IMR-90 (cell line): ENCODE measurements at regions not wholly inside any gene's neighbourhood (a gene's known extent, or its start where the extent isn't known, plus 50 kb on each side); places are given as distances from the start of the nearest gene placed in this dataset.

Source experiments
- ATAC-seq: fragments of 200-7000 bp; cut with Tn5 transposase; 2 replicates; pipeline ENCODE4 v1.9.1; 2020; ENCODE audit warnings: low read depth, mild to moderate bottlenecking, moderate library complexity
- BruUV-seq: library from RNA; stranded (reverse); fragments of 400-500 nt; replicated peaks from 2 replicates; lab custom pipeline; 2021; lab: Mats Ljungman, UMichigan
- CTCF ChIA-PET: fragments of 300-600 bp; formaldehyde crosslinking; extraction: SDS; loops from one replicate; lab custom pipeline; 2021; ENCODE audit warnings: antibody characterized with exemption; lab: Yijun Ruan, JAX
- POLR2A ChIA-PET: fragments of 300-600 bp; sonication (Branson Sonifier 250); formaldehyde crosslinking; loops from one replicate; lab custom pipeline; 2022; ENCODE audit warnings: antibody characterized with exemption; ENCODE audit not compliant: unreplicated experiment; lab: Charles Lee
- DNase-seq: peaks from one replicate; pipeline ENCODE4 v3.0.0; 2013
- H2AFZ ChIP-seq: replicated peaks from 2 replicates; pipeline ENCODE3; 2013; ENCODE audit warnings: low read length, mild to moderate bottlenecking; ENCODE audit not compliant: poor library complexity
- H2AK5ac ChIP-seq: 2 replicates; pipeline ENCODE4 v1.6.1; 2013; ENCODE audit warnings: low read depth, low read length, inconsistent platforms
- H2AK9ac ChIP-seq: replicated peaks from 2 replicates; pipeline ENCODE3; 2013; ENCODE audit warnings: mild to moderate bottlenecking, low read depth, low read length, moderate library complexity; ENCODE audit not compliant: poor library complexity
- H2BK120ac ChIP-seq: 2 replicates; pipeline ENCODE4 v1.6.1; 2013; ENCODE audit warnings: low read depth, low read length, inconsistent platforms
- H2BK15ac ChIP-seq: 3 replicates; pipeline ENCODE4 v1.6.1; 2013; ENCODE audit warnings: low read depth, low read length, inconsistent platforms
- H2BK20ac ChIP-seq: 2 replicates; pipeline ENCODE4 v1.6.1; 2013; ENCODE audit warnings: low read depth, mild to moderate bottlenecking, inconsistent platforms, low read length, moderate library complexity
- H2BK5ac ChIP-seq: 2 replicates; pipeline ENCODE4 v1.6.1; 2013; ENCODE audit warnings: mild to moderate bottlenecking, low read depth, low read length, inconsistent platforms; ENCODE audit not compliant: poor library complexity, severe bottlenecking
- H3K14ac ChIP-seq: replicated peaks from 2 replicates; pipeline ENCODE4 v1.6.1; 2013; ENCODE audit warnings: low read depth, low read length, inconsistent platforms
- H3K18ac ChIP-seq: 2 replicates; pipeline ENCODE4 v1.6.1; 2013; ENCODE audit warnings: low read depth, low read length, control low read depth
- H3K23ac ChIP-seq: 2 replicates; pipeline ENCODE4 v1.6.1; 2013; ENCODE audit warnings: low read depth, low read length, inconsistent platforms
- H3K27ac ChIP-seq: 2 replicates; pipeline ENCODE4 v1.5.1; 2013; ENCODE audit warnings: mild to moderate bottlenecking, control low read depth, low read length; ENCODE audit not compliant: insufficient read depth
- H3K27me3 ChIP-seq: 2 replicates; pipeline ENCODE4 v1.6.1; 2013; ENCODE audit warnings: low read length; ENCODE audit not compliant: control insufficient read depth, insufficient read depth
- H3K36me3 ChIP-seq: 2 replicates; pipeline ENCODE4 v1.6.1; 2013; ENCODE audit warnings: low read length, mixed read lengths; ENCODE audit not compliant: control insufficient read depth, insufficient read depth
- H3K4ac ChIP-seq: 2 replicates; pipeline ENCODE4 v1.6.1; 2013; ENCODE audit warnings: low read depth, low read length, inconsistent platforms
- H3K4me1 ChIP-seq: 2 replicates; pipeline ENCODE4 v1.6.1; 2013; ENCODE audit warnings: low read length, mixed read lengths; ENCODE audit not compliant: control insufficient read depth, insufficient read depth
- H3K4me2 ChIP-seq: 2 replicates; pipeline ENCODE4 v1.6.1; 2013; ENCODE audit warnings: low read depth, mild to moderate bottlenecking, control low read depth, low read length, moderate library complexity
- H3K4me3 ChIP-seq: 2 replicates; pipeline ENCODE4 v1.5.1; 2013; ENCODE audit warnings: low read depth, mild to moderate bottlenecking, control low read depth, low read length, moderate library complexity; ENCODE audit not compliant: insufficient read depth
- H3K56ac ChIP-seq: 2 replicates; pipeline ENCODE4 v1.6.1; 2013; ENCODE audit warnings: low read length, inconsistent platforms; ENCODE audit not compliant: insufficient read depth; ENCODE audit errors: extremely low read depth
- H3K79me1 ChIP-seq, 2 experiments: 2 replicates each; pipeline ENCODE4 v1.6.1; 2013; ENCODE audit warnings: low read length in 2 of 2, inconsistent platforms in 1 of 2, low read depth in 1 of 2
- H3K9ac ChIP-seq: 2 replicates; pipeline ENCODE4 v1.6.1; 2013; ENCODE audit warnings: low read depth, low read length, control low read depth
- H3K9me1 ChIP-seq: 2 replicates; pipeline ENCODE4 v1.6.1; 2013; ENCODE audit warnings: low read length, inconsistent platforms; ENCODE audit not compliant: insufficient read depth
- H3K9me3 ChIP-seq: 2 replicates; pipeline ENCODE4 v1.6.1; 2013; ENCODE audit warnings: low read length; ENCODE audit not compliant: control insufficient read depth, insufficient read depth
- H4K20me1 ChIP-seq: 2 replicates; pipeline ENCODE4 v1.6.1; 2013; ENCODE audit warnings: low read length, inconsistent platforms; ENCODE audit not compliant: insufficient read depth
- H4K5ac ChIP-seq: 2 replicates; pipeline ENCODE4 v1.6.1; 2013; ENCODE audit warnings: mild to moderate bottlenecking, low read depth, low read length, control low read depth
- H4K8ac ChIP-seq, 2 experiments: 2 replicates each; pipeline ENCODE4 v1.6.1; 2013; ENCODE audit warnings: low read depth in 2 of 2, low read length in 2 of 2, control low read depth in 1 of 2, inconsistent platforms in 1 of 2
- H4K91ac ChIP-seq: 2 replicates; pipeline ENCODE4 v1.6.1; 2013; ENCODE audit warnings: low read depth, low read length, inconsistent platforms; ENCODE audit not compliant: insufficient read depth
- BHLHE40 ChIP-seq: fragments of 150-350 bp; IDR thresholded peaks from 2 replicates; pipeline ENCODE4 v1.6.1; 2016; ENCODE audit warnings: mild to moderate bottlenecking, low read depth, low read length
- CEBPB ChIP-seq: IDR thresholded peaks from 2 replicates; pipeline ENCODE4 v1.6.1; 2012; ENCODE audit warnings: low read depth, low read length, improper control_type of control experiment
- CHD1 ChIP-seq: IDR thresholded peaks from 2 replicates; pipeline ENCODE4 v1.6.1; 2012; ENCODE audit warnings: low read depth, low read length, improper control_type of control experiment
- ELK1 ChIP-seq: fragments of 150-350 bp; IDR thresholded peaks from 2 replicates; pipeline ENCODE4 v1.6.1; 2016; ENCODE audit warnings: low read depth, mild to moderate bottlenecking, low read length, moderate library complexity, borderline replicate concordance
- FOS ChIP-seq: fragments of 150-350 bp; IDR thresholded peaks from 2 replicates; pipeline ENCODE4 v1.6.1; 2016; ENCODE audit warnings: low read depth, low read length
- MAFK ChIP-seq: IDR thresholded peaks from 2 replicates; pipeline ENCODE4 v1.6.1; 2012; ENCODE audit warnings: low read depth, low read length, improper control_type of control experiment
- MAZ ChIP-seq: IDR thresholded peaks from 2 replicates; pipeline ENCODE4 v1.6.1; 2012; ENCODE audit warnings: low read depth, mild to moderate bottlenecking, low read length, improper control_type of control experiment, moderate library complexity, borderline replicate concordance
- MXI1 ChIP-seq: IDR thresholded peaks from 2 replicates; pipeline ENCODE4 v1.6.1; 2012; ENCODE audit warnings: low read depth, mild to moderate bottlenecking, low read length, moderate library complexity, borderline replicate concordance
- NFE2L2 ChIP-seq: fragments of 150-350 bp; IDR thresholded peaks from 2 replicates; pipeline ENCODE4 v1.6.1; 2016; ENCODE audit warnings: low read depth, mild to moderate bottlenecking, low read length
- POLR2A ChIP-seq: IDR thresholded peaks from 2 replicates; pipeline ENCODE4 v1.6.1; 2012; ENCODE audit warnings: mild to moderate bottlenecking, low read depth, low read length
- RAD21 ChIP-seq: IDR thresholded peaks from 2 replicates; pipeline ENCODE4 v1.6.1; 2012; ENCODE audit warnings: low read length, improper control_type of control experiment
- RCOR1 ChIP-seq: IDR thresholded peaks from 2 replicates; pipeline ENCODE4 v1.6.1; 2012; ENCODE audit warnings: mild to moderate bottlenecking, low read length, improper control_type of control experiment; ENCODE audit not compliant: insufficient replicate concordance
- RFX5 ChIP-seq: IDR thresholded peaks from 2 replicates; pipeline ENCODE4 v1.8.0; 2012; ENCODE audit warnings: low read depth, mild to moderate bottlenecking, low read length, moderate library complexity
- SMC3 ChIP-seq: fragments of 150-350 bp; IDR thresholded peaks from 2 replicates; pipeline ENCODE4 v1.6.1; 2016; ENCODE audit warnings: low read depth, mild to moderate bottlenecking, antibody characterized with exemption, low read length, moderate library complexity
- USF2 ChIP-seq: fragments of 150-350 bp; IDR thresholded peaks from 2 replicates; pipeline ENCODE4 v1.6.1; 2017; ENCODE audit warnings: mild to moderate bottlenecking, antibody characterized with exemption, low read length, low read depth
- WGBS, 2 experiments: methylation state at CpG; one replicate each; pipeline versions ENCODE4 v1.1.5 to v1.1.7; 2013; ENCODE audit warnings: missing lambda C conversion rate in 2 of 2; ENCODE audit not compliant: insufficient read length in 1 of 2; ENCODE audit errors: extremely low coverage in 2 of 2; 5-methylcytosine and 5-hydroxymethylcytosine counted together
- dilution Hi-C: fragments of 300-500 bp; cut with HindIII; formaldehyde crosslinking; loops from one replicate; pipeline ENCODE4 v1.14.3; 2018; ENCODE audit warnings: low sequenced_read_pairs; ENCODE audit not compliant: unreplicated experiment
- in situ Hi-C: fragments of 300-500 bp; cut with MboI; formaldehyde crosslinking; loops from 3 replicates; pipeline ENCODE4 v1.14.3; 2019; ENCODE audit warnings: low sequenced_read_pairs, inconsistent platforms, mixed read lengths
- intact Hi-C: fragments of 100-400 bp; cut with micrococcal nuclease; formaldehyde crosslinking; loops from 2 replicates; pipeline ENCODE4 v1.10.0; 2022
- TF ChIP-seq, protein P1 (sequence below): conservative IDR thresholded peaks from 2 replicates; pipeline ENCODE4 v1.5.1; 2012; ENCODE audit warnings: mild to moderate bottlenecking, low read depth, low read length, improper control_type of control experiment

DNA sequence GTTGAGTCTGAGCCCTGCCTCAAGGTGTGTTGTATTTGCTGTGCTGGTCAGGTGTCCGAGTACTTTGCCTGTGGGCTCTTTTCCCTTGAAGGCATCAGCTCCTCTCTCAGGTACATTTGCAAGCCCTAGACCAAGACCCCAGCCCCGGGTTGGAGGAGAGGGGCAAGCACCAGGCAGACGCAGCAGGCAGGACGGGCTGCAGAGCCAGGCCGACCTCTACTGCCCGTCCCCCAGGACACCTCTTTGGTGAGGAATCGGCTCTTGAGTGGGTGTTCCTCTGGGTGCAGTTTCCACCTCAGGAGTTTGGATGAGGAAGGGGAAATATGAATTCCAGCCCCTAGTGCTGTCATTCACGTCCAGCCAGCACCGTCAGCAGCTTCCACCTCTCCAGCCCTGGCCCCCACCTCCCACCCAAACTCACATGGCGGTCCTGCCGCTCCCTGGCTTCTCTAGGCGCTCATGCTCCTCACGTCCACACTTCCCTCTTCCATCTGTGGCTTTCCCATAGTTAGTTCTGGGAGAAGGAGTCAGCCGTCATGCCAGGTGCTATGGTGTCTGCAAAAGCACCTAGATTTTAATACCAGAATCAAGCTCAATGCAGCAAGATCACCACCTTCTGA, 183.9 kb downstream of the DLL1 start:
- intact Hi-C loops (no loop called here), in situ Hi-C loops (no loop called here), dilution Hi-C loops (no loop called here)
- Histone ChIP-seq H4K91ac (no peak overlapping the region), H3K14ac (no peak overlapping the region), H2BK5ac (no peak overlapping the region), H3K27ac (no peak overlapping the region), H2BK15ac (no peak overlapping the region), H3K18ac (no peak overlapping the region), H2AK5ac (no peak overlapping the region), H3K23ac (no peak overlapping the region), H4K20me1 (no peaks in the 10 kb centered on the region), H3K4ac (no peak overlapping the region), H2AK9ac (no peak overlapping the region), H3K9me1 (no peaks in the 10 kb centered on the region), H3K4me3 (no peak overlapping the region), H3K4me1 (no peaks in the 10 kb centered on the region), H3K27me3 (no peaks in the 10 kb centered on the region), H2BK20ac (no peak overlapping the region), H3K36me3 (no peaks in the 10 kb centered on the region), H2BK120ac (no peak overlapping the region), H3K79me1 (no peaks in the 10 kb centered on the region), H4K5ac (no peak overlapping the region), H2AFZ (no peak overlapping the region), H4K8ac (no peak overlapping the region), H3K56ac (no peak overlapping the region), H3K9ac (no peak overlapping the region), H3K9me3 (peaks cover 32% of the 10 kb centered on the region), H3K4me2 (no peak overlapping the region)
- TF ChIP-seq NFE2L2 (no peak), CHD1 (no peak), MXI1 (no peak), FOS (no peak), RAD21 (no peak), RFX5 (no peak), CEBPB (no peak), RCOR1 (no peak), MAZ (no peak), ELK1 (no peak), MAFK (no peak), USF2 (no peak), POLR2A (no peak), SMC3 (no peak), BHLHE40 (no peak)
- TF ChIP-seq, protein P1, sequence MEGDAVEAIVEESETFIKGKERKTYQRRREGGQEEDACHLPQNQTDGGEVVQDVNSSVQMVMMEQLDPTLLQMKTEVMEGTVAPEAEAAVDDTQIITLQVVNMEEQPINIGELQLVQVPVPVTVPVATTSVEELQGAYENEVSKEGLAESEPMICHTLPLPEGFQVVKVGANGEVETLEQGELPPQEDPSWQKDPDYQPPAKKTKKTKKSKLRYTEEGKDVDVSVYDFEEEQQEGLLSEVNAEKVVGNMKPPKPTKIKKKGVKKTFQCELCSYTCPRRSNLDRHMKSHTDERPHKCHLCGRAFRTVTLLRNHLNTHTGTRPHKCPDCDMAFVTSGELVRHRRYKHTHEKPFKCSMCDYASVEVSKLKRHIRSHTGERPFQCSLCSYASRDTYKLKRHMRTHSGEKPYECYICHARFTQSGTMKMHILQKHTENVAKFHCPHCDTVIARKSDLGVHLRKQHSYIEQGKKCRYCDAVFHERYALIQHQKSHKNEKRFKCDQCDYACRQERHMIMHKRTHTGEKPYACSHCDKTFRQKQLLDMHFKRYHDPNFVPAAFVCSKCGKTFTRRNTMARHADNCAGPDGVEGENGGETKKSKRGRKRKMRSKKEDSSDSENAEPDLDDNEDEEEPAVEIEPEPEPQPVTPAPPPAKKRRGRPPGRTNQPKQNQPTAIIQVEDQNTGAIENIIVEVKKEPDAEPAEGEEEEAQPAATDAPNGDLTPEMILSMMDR = no peak
- no TSS peak for BruUV-seq
- no peak for ATAC-seq
- ChIA-PET CTCF (no interaction called here), POLR2A (no interaction called here)
- WGBS, 2 experiments = no CpG with 5 or more reads among the region's 14 CpGs
- no peak for DNase-seq
